GM12878 (cell line): ENCODE measurements at regions not wholly inside any gene's neighbourhood (a gene's known extent, or its start where the extent isn't known, plus 50 kb on each side); places are given as distances from the start of the nearest gene placed in this dataset.

Source experiments
- ATAC-seq: fragments of 200-7000 bp; cut with Tn5 transposase; 3 replicates; pipeline ENCODE4 v1.9.1; 2020; ENCODE audit warnings: mild to moderate bottlenecking, moderate library complexity
- BruUV-seq: library from RNA; stranded (reverse); fragments of 400-500 nt; replicated peaks from 2 replicates; lab custom pipeline; 2021; lab: Mats Ljungman, UMichigan
- CTCF ChIA-PET: fragments of 300-600 bp; sonication (Branson Sonifier 250); formaldehyde crosslinking; extraction: SDS; loops from one replicate; lab custom pipeline; 2021; ENCODE audit warnings: inconsistent platforms; lab: Yijun Ruan, JAX
- POLR2A ChIA-PET: fragments of 350-600 bp; formaldehyde crosslinking; extraction: SDS; loops from one replicate; lab custom pipeline; 2021; ENCODE audit warnings: inconsistent platforms; lab: Charles Lee
- RAD21 ChIA-PET: fragments of 300-600 bp; sonication (Branson Sonifier 250); formaldehyde crosslinking; loops from one replicate; lab custom pipeline; 2023; ENCODE audit warnings: antibody characterized with exemption; ENCODE audit not compliant: unreplicated experiment; lab: Charles Lee
- SMC1A ChIA-PET: fragments of 300-600 bp; sonication (Branson Sonifier 250); formaldehyde crosslinking; loops from one replicate; lab custom pipeline; 2023; ENCODE audit not compliant: unreplicated experiment, uncharacterized antibody; lab: Charles Lee
- DNase-seq: peaks from one replicate; pipeline ENCODE4 v3.0.0-alpha.2; 2011; ENCODE audit warnings: low read depth, low spot score
- FAIRE-seq: peaks from 3 replicates; lab custom pipeline; 2011; peaks lifted over from hg19 to GRCh38; lab: Jason Lieb, UNC
- H2AFZ ChIP-seq: 2 replicates; pipeline ENCODE4 v1.6.0; 2011; ENCODE audit warnings: low read depth, low read length, control low read depth; ENCODE audit not compliant: control insufficient read depth
- H3K27ac ChIP-seq: 2 replicates; pipeline ENCODE4 v1.5.1; 2011; ENCODE audit warnings: control low read depth; ENCODE audit not compliant: control insufficient read depth, insufficient read depth
- H3K27me3 ChIP-seq, 2 experiments: replicated peaks in 1 of 2; 2 replicates each; pipeline versions ENCODE4 v1.6.0 to v1.6.1; 2011; ENCODE audit warnings: low read length in 1 of 2; ENCODE audit not compliant: control insufficient read depth in 2 of 2, insufficient read depth in 2 of 2
- H3K36me3 ChIP-seq, 2 experiments: 2 replicates each; pipeline ENCODE4 v1.5.1; 2011; ENCODE audit warnings: low read length in 1 of 2; ENCODE audit not compliant: control insufficient read depth in 2 of 2, insufficient read depth in 2 of 2
- H3K4me1 ChIP-seq: 2 replicates; pipeline ENCODE4 v1.6.1; 2011; ENCODE audit warnings: mild to moderate bottlenecking, low read length, moderate library complexity, mixed read lengths; ENCODE audit not compliant: control insufficient read depth, insufficient read depth
- H3K4me2 ChIP-seq: 2 replicates; pipeline ENCODE4 v1.6.0; 2011; ENCODE audit warnings: control low read depth; ENCODE audit not compliant: control insufficient read depth, insufficient read depth
- H3K4me3 ChIP-seq: fragments of 200-600 bp; sonication (generic); 2 replicates; pipeline ENCODE4 v1.5.1; 2016
- H3K79me2 ChIP-seq: 2 replicates; pipeline ENCODE4 v1.6.0; 2011; ENCODE audit warnings: low read length; ENCODE audit not compliant: control insufficient read depth, insufficient read depth
- H3K9ac ChIP-seq: 2 replicates; pipeline ENCODE4 v1.8.0; 2011; ENCODE audit warnings: low read length, control low read depth, mixed read lengths; ENCODE audit not compliant: control insufficient read depth, insufficient read depth
- H3K9me3 ChIP-seq: replicated peaks from 3 replicates; pipeline ENCODE4 v1.5.1; 2011; ENCODE audit warnings: mild to moderate bottlenecking, low read length; ENCODE audit not compliant: control insufficient read depth, insufficient read depth
- H4K20me1 ChIP-seq: 2 replicates; pipeline ENCODE4 v1.6.0; 2011; ENCODE audit not compliant: control insufficient read depth, insufficient read depth
- ATF7 ChIP-seq: fragments of 450-650 bp; IDR thresholded peaks from 2 replicates; pipeline ENCODE4 v1.6.1; 2016; ENCODE audit warnings: low read depth, mild to moderate bottlenecking
- MAX ChIP-seq: IDR thresholded peaks from 2 replicates; pipeline ENCODE4 v1.6.1; 2012; ENCODE audit warnings: low read depth, low read length, improper control_type of control experiment
- RCOR1 ChIP-seq: conservative IDR thresholded peaks from 2 replicates; pipeline ENCODE4 v1.6.1; 2012; ENCODE audit warnings: low read depth, low read length, improper control_type of control experiment
- SKIL ChIP-seq: fragments of 450-650 bp; IDR thresholded peaks from 2 replicates; pipeline ENCODE4 v1.6.1; 2017; ENCODE audit warnings: mild to moderate bottlenecking, low read depth, inconsistent platforms; ENCODE audit not compliant: poor library complexity, severe bottlenecking
- ZBTB4 ChIP-seq: fragments of 450-650 bp; formaldehyde crosslinking; IDR thresholded peaks from 2 replicates; pipeline ENCODE4 v1.4.0; 2022; ENCODE audit warnings: mild to moderate bottlenecking, moderate library complexity
- ZNF24 ChIP-seq: fragments of 450-650 bp; IDR thresholded peaks from 2 replicates; pipeline ENCODE4 v1.6.1; 2017; ENCODE audit warnings: antibody characterized with exemption, mild to moderate bottlenecking
- ZNF274 ChIP-seq: IDR thresholded peaks from one replicate; pipeline ENCODE4 v1.8.0; 2011; ENCODE audit not compliant: insufficient read length, insufficient read depth
- WGBS: methylation state at CpG from one replicate; pipeline ENCODE4 v1.1.6; 2016; ENCODE audit warnings: low lambda C conversion rate; ENCODE audit not compliant: insufficient replicate concordance, insufficient coverage; ENCODE audit errors: missing lambda C conversion rate; 5-methylcytosine and 5-hydroxymethylcytosine counted together
- in situ Hi-C: fragments of 300-500 bp; cut with MboI; formaldehyde crosslinking; loops from 9 replicates; pipeline ENCODE4 v1.14.3; 2018; ENCODE audit warnings: mixed read lengths
- intact Hi-C: fragments of 100-400 bp; cut with micrococcal nuclease; formaldehyde crosslinking; loops from one replicate; pipeline ENCODE4 v1.14.2; 2022; ENCODE audit not compliant: unreplicated experiment

- TF ChIP-seq ZBTB4 (CRISPR knock-in tag) = no peak
- TF ChIP-seq SKIL = no peak
- no peak for TF ChIP-seq MAX
- no peak for TF ChIP-seq RCOR1
- TF ChIP-seq, all 136 proteins: peak for 0
Observed at GRCh38 chr3:159852266-159852665, 136.4 kb upstream of the IL12A start (continued).

- Histone ChIP-seq H3K27ac (0 out of 2 replicates have a peak overlapping the region, but pooled peaks have one; percentile 28), H3K36me3 (no peaks in the 10 kb centered on the region), H3K9me3 (no peaks in the 10 kb centered on the region; the same call in 2 of the 3 replicates), H3K4me3 (no peak overlapping the region; the same call in 1 of the 2 replicates), H2AFZ (peak overlapping the region; percentile 93), H3K9ac (peak overlapping the region; percentile 54), H3K4me1 (peaks cover 13% of the 10 kb centered on the region), H3K4me2 (peak overlapping the region; percentile 74; the same call in 1 of the 2 replicates), H3K79me2 (no peaks in the 10 kb centered on the region), H4K20me1 (no peaks in the 10 kb centered on the region), H3K27me3 (no peaks in the 10 kb centered on the region)
- ChIA-PET CTCF (interaction anchor here (1.2 to 1.7 kb wide), 4 partner anchors 23 to 153 kb away, joined by 3 to 8 read pairs (median 4); no protein-coding TSS in a partner anchor), RAD21 (no interaction called here), SMC1A (interaction anchor here (0.9 to 2.1 kb wide), 4 partner anchors 11 to 32 kb away, joined by 3 to 6 read pairs (median 4); no protein-coding TSS in a partner anchor), POLR2A (no interaction called here)
- DNase-seq = no peak
- TF ChIP-seq ATF7 (0 out of 2 replicates have a peak, but pooled peaks have one; percentile 21), ZNF24 (no peak), ZNF274 (no peak)
- in situ Hi-C loops = no loop called here
- FAIRE-seq = no peak
- peak; percentile 56 for ATAC-seq
- no TSS peak for BruUV-seq
- intact Hi-C loops = no loop called here
- WGBS = 59% methylated on average over 11 of the region's 11 CpGs
Observed at GRCh38 chr3:159852821-159853505, 135.7 kb upstream of the IL12A start.
